OCI-LY1 (cell line): ENCODE measurements at regions not wholly inside any gene's neighbourhood (a gene's known extent, or its start where the extent isn't known, plus 50 kb on each side); places are given as distances from the start of the nearest gene placed in this dataset.

Source experiments
- H2AFZ ChIP-seq: fragments of 200-600 bp; sonication (generic), shearing (Covaris generic); 2 replicates; pipeline ENCODE4 v1.6.0; 2014; ENCODE audit warnings: antibody characterized with exemption, mild to moderate bottlenecking, low read length
- H3F3A ChIP-seq: fragments of 200-600 bp; sonication (generic), shearing (Covaris generic); 2 replicates; pipeline ENCODE4 v1.6.0; 2014; ENCODE audit warnings: mild to moderate bottlenecking, antibody characterized with exemption, low read length, moderate library complexity; ENCODE audit not compliant: insufficient read depth
- H3K27ac ChIP-seq: fragments of 200-600 bp; sonication (generic); 2 replicates; pipeline ENCODE4 v1.5.1; 2014; ENCODE audit warnings: low read length, mixed run types, mild to moderate bottlenecking, low read depth; ENCODE audit not compliant: poor library complexity, severe bottlenecking
- H3K27me3 ChIP-seq: fragments of 200-600 bp; sonication (generic); 2 replicates; pipeline ENCODE4 v1.6.0; 2014; ENCODE audit warnings: antibody characterized with exemption, mild to moderate bottlenecking, low read length, moderate library complexity; ENCODE audit not compliant: insufficient read depth
- H3K36me3 ChIP-seq: fragments of 200-600 bp; sonication (generic); 2 replicates; pipeline ENCODE4 v1.6.1; 2014; ENCODE audit warnings: mild to moderate bottlenecking, antibody characterized with exemption, low read length, moderate library complexity, mixed read lengths; ENCODE audit not compliant: insufficient read depth
- H3K4me1 ChIP-seq: fragments of 200-600 bp; sonication (generic); 2 replicates; pipeline ENCODE4 v1.5.1; 2014; ENCODE audit warnings: mild to moderate bottlenecking, low read length, moderate library complexity; ENCODE audit not compliant: insufficient read depth, severe bottlenecking
- H3K4me2 ChIP-seq: fragments of 200-600 bp; sonication (generic), shearing (Covaris generic); 2 replicates; pipeline ENCODE4 v1.6.1; 2014; ENCODE audit warnings: low read length
- H3K4me3 ChIP-seq: fragments of 200-600 bp; sonication (generic); 2 replicates; pipeline ENCODE4 v1.5.1; 2014; ENCODE audit warnings: low read length, low read depth, mild to moderate bottlenecking, mixed read lengths; ENCODE audit not compliant: poor library complexity, severe bottlenecking
- H3K79me2 ChIP-seq: fragments of 200-600 bp; shearing (Covaris generic); 2 replicates; pipeline ENCODE4 v1.6.1; 2016; ENCODE audit warnings: mixed run types, low read length, mixed read lengths; ENCODE audit not compliant: insufficient read depth
- H3K9ac ChIP-seq: fragments of 200-600 bp; sonication (generic), shearing (Covaris generic); 2 replicates; pipeline ENCODE4 v1.6.1; 2014; ENCODE audit warnings: mild to moderate bottlenecking, low read length, mixed read lengths
- H3K9me2 ChIP-seq: fragments of 200-600 bp; sonication (generic), shearing (Covaris generic); 2 replicates; pipeline ENCODE4 v1.6.1; 2014; ENCODE audit warnings: low read depth, mild to moderate bottlenecking, low read length, mixed read lengths
- H3K9me3 ChIP-seq: fragments of 200-600 bp; shearing (Covaris generic); 2 replicates; pipeline ENCODE4 v1.6.1; 2014; ENCODE audit warnings: low read length, mixed read lengths
- H4K20me1 ChIP-seq: fragments of 200-600 bp; sonication (generic), shearing (Covaris generic); 2 replicates; pipeline ENCODE4 v1.6.0; 2016; ENCODE audit warnings: mild to moderate bottlenecking, low read length; ENCODE audit not compliant: insufficient read depth
- EZH2 ChIP-seq: fragments of 200-600 bp; sonication (generic), shearing (Covaris generic); IDR thresholded peaks from 2 replicates; pipeline ENCODE4 v1.8.0; 2017; ENCODE audit warnings: borderline replicate concordance, mixed run types, mild to moderate bottlenecking, antibody characterized with exemption, low read length, moderate library complexity, mixed read lengths
- TF ChIP-seq, protein P1 (sequence below): fragments of 200-600 bp; sonication (generic), shearing (Covaris generic); IDR thresholded peaks from 2 replicates; pipeline ENCODE4 v1.5.1; 2017; ENCODE audit warnings: mild to moderate bottlenecking, antibody characterized with exemption, low read length, moderate library complexity, mixed read lengths

DNA sequence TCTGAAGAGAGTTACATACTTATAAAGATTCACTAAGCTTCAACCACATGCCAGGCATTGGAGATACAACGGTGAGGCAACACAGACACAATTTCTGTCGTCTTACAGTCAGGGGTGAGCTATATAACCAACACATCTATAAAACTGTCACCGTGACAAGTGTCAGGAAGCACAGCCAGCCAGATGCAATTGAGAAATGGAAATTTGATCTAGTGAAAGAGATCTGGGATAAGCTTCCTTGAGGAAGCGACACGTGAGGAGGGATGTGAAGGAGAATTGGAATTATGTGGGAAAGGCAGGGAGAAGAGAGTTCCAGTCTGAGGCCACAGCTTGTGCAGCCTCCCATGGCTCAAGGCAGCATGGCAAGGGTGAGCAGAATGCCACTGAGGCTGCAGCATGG is 50.9 kb upstream of the ZNF354B start:
- Histone ChIP-seq H3K9me2 (no peaks in the 10 kb centered on the region), H3K4me1 (no peaks in the 10 kb centered on the region), H3K36me3 (no peaks in the 10 kb centered on the region), H3K4me3 (no peak overlapping the region), H3K9ac (no peak overlapping the region), H3K79me2 (no peaks in the 10 kb centered on the region), H2AFZ (no peak overlapping the region), H3F3A (no peaks in the 10 kb centered on the region), H3K27me3 (no peaks in the 10 kb centered on the region), H3K9me3 (no peaks in the 10 kb centered on the region), H4K20me1 (no peaks in the 10 kb centered on the region), H3K27ac (no peak overlapping the region), H3K4me2 (no peak overlapping the region)
- no peak for TF ChIP-seq EZH2
- TF ChIP-seq, protein P1, sequence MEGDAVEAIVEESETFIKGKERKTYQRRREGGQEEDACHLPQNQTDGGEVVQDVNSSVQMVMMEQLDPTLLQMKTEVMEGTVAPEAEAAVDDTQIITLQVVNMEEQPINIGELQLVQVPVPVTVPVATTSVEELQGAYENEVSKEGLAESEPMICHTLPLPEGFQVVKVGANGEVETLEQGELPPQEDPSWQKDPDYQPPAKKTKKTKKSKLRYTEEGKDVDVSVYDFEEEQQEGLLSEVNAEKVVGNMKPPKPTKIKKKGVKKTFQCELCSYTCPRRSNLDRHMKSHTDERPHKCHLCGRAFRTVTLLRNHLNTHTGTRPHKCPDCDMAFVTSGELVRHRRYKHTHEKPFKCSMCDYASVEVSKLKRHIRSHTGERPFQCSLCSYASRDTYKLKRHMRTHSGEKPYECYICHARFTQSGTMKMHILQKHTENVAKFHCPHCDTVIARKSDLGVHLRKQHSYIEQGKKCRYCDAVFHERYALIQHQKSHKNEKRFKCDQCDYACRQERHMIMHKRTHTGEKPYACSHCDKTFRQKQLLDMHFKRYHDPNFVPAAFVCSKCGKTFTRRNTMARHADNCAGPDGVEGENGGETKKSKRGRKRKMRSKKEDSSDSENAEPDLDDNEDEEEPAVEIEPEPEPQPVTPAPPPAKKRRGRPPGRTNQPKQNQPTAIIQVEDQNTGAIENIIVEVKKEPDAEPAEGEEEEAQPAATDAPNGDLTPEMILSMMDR: no peak

DNA sequence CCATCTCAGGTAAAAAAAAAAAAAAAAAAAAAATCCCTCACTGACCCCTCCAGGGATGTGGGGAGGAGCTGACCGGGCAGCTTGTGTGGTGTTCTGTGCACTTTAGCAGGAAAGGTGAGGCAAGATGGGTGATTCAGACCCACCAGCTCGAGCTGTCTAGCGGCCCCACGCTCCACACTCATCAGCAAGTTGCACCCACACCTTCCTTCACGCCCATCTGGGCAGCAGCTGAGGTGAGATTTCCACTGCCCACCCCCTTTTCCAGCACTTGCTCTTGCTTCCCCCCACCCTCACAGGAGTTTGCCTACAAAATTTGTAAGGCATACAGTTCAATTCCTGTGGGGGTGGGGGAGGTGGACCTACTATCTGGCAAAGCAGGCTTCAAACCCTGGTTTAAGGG is 58.7 kb upstream of the ZNF354B start:
- H3K79me2 ChIP-seq: no peaks in the 10 kb centered on the region
- no peaks in the 10 kb centered on the region for H3K9me2 ChIP-seq
- no peak overlapping the region for H3K4me3 ChIP-seq
- no peaks in the 10 kb centered on the region for H3K27me3 ChIP-seq
- no peaks in the 10 kb centered on the region for H3K36me3 ChIP-seq
- no peaks in the 10 kb centered on the region for H3K4me1 ChIP-seq
- H3K27ac ChIP-seq: no peak overlapping the region
- no peaks in the 10 kb centered on the region for H4K20me1 ChIP-seq
- TF ChIP-seq, protein P1: no peak
- TF ChIP-seq EZH2: no peak
- no peaks in the 10 kb centered on the region for H3K9me3 ChIP-seq
- H3F3A ChIP-seq: no peaks in the 10 kb centered on the region
- H2AFZ ChIP-seq: no peak overlapping the region
- H3K4me2 ChIP-seq: no peak overlapping the region
- no peak overlapping the region for H3K9ac ChIP-seq

DNA sequence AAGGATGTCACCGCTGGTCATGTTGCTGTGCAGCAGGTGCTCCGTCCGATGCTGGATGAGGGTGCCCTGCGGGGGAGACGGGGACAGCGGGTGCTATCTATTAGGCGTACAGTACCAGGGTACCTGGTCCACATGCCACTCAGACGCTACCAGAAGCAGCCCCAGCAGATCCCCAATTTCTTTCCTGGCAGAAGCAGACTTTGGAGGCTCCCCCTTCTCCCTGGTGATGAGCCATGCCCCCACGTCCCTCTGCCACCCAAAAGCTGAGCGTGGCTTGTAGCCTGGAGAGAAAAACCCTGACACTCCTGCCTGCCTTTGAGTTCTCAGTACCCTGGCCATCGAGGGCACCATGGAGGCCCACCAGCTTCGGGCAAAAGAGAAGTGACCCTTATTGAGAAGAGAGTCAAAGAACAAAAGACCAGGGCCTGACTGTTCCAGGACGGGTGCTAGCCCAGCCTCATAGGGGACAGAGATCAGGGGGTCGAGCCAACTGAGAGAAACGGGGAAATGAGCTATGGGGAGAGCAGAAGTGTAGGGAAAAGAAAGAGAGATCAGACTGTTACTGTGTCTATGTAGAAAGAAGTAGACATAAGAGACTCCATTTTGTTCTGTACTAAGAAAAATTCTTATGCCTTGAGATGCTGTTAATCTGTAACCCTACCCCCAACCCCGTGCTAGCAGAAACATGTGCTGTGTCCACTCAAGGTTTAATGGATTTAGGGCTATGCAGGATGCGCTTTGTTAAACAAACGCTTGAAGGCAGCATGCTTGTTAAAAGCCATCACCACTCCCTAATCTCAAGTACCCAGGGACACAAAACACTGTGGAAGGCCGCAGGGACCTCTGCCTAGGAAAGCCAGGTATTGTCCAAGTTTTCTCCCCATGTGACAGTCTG is 62.0 kb upstream of the ZNF354B start:
- H3K27ac ChIP-seq: no peak overlapping the region
- no peak overlapping the region for H3K4me3 ChIP-seq
- H3K4me1 ChIP-seq: no peaks in the 10 kb centered on the region
- H3K4me2 ChIP-seq: no peak overlapping the region
- no peaks in the 10 kb centered on the region for H3K27me3 ChIP-seq
- H3K9ac ChIP-seq: no peak overlapping the region
- H4K20me1 ChIP-seq: no peaks in the 10 kb centered on the region
- no peak for TF ChIP-seq EZH2
- TF ChIP-seq, protein P1: no peak
- no peaks in the 10 kb centered on the region for H3K36me3 ChIP-seq
- H3K79me2 ChIP-seq: no peaks in the 10 kb centered on the region
- H3F3A ChIP-seq: no peaks in the 10 kb centered on the region
- H3K9me2 ChIP-seq: no peaks in the 10 kb centered on the region
- H3K9me3 ChIP-seq: no peaks in the 10 kb centered on the region
- H2AFZ ChIP-seq: no peak overlapping the region
